ENCODE measurements at regions not wholly inside any gene's neighbourhood (a gene's known extent, or its start where the extent isn't known, plus 50 kb on each side); places are given as distances from the start of the nearest gene placed in this dataset.

DNA sequence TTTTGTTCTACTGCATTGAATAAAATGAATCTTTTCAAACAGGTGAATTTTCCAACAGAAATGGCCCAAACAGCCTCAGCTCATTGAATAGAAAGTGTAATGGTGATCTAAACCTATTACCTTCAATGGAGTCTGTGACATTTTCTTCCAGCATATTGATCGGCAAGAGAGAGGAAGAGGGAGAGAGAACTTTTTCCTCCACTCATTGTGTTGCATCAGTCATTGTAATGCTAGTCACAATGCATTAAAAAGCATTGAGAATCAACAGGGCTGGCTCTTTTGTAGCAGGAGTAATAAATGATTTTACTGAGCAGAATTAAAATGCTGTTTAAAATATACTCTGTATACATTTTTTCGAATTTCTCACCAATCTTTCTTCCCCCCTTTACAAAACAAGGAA is 1794.5 kb upstream of the CELF4 start:
- Histone ChIP-seq H3K27ac (ENCODE audit: low read depth, low read length) (no peak overlapping the region), H3F3A (ENCODE audit: insufficient read depth) (no peaks in the 10 kb centered on the region), H3K9me3 (ENCODE audit: insufficient read depth, low read length) (peaks cover 7% of the 10 kb centered on the region; the same call in 1 of the 2 replicates), H3K9me2 (replicated peaks; ENCODE audit: insufficient read depth, low read length) (no peaks in the 10 kb centered on the region), H3K4me2 (ENCODE audit: low read depth, low read length, poor library complexity, severe bottlenecking) (no peak overlapping the region), H2AFZ (ENCODE audit: low read depth, low read length, severe bottlenecking) (no peak overlapping the region), H3K79me2 (ENCODE audit: insufficient read depth, low read length) (no peaks in the 10 kb centered on the region), H4K20me1 (ENCODE audit: low read depth, low read length) (no peaks in the 10 kb centered on the region), H3K36me3 (ENCODE audit: low read length) (no peaks in the 10 kb centered on the region), H3K27me3 (ENCODE audit: low read length) (no peaks in the 10 kb centered on the region), H3K9ac (ENCODE audit: low read length) (no peak overlapping the region), H3K4me3 (ENCODE audit: insufficient read depth, low read length, poor library complexity, severe bottlenecking) (no peak overlapping the region)
- TF ChIP-seq, protein P1, sequence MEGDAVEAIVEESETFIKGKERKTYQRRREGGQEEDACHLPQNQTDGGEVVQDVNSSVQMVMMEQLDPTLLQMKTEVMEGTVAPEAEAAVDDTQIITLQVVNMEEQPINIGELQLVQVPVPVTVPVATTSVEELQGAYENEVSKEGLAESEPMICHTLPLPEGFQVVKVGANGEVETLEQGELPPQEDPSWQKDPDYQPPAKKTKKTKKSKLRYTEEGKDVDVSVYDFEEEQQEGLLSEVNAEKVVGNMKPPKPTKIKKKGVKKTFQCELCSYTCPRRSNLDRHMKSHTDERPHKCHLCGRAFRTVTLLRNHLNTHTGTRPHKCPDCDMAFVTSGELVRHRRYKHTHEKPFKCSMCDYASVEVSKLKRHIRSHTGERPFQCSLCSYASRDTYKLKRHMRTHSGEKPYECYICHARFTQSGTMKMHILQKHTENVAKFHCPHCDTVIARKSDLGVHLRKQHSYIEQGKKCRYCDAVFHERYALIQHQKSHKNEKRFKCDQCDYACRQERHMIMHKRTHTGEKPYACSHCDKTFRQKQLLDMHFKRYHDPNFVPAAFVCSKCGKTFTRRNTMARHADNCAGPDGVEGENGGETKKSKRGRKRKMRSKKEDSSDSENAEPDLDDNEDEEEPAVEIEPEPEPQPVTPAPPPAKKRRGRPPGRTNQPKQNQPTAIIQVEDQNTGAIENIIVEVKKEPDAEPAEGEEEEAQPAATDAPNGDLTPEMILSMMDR (IDR thresholded peaks at IDR 0.05; ENCODE audit: insufficient read depth, low read length, poor library complexity, severe bottlenecking) = no peak
- TF ChIP-seq EZH2phosphoT487 (conservative IDR thresholded peaks at IDR 0.05; ENCODE audit: low read length) = no peak

- no peak overlapping the region for H3K4me3 ChIP-seq (ENCODE audit: insufficient read depth, low read length, poor library complexity, severe bottlenecking)
- no peak overlapping the region for H2AFZ ChIP-seq (ENCODE audit: low read depth, low read length, severe bottlenecking)
- H3K9me2 ChIP-seq (replicated peaks; ENCODE audit: insufficient read depth, low read length) = no peaks in the 10 kb centered on the region
- TF ChIP-seq, protein P1 (IDR thresholded peaks at IDR 0.05; ENCODE audit: insufficient read depth, low read length, poor library complexity, severe bottlenecking) = no peak
- TF ChIP-seq EZH2phosphoT487 (conservative IDR thresholded peaks at IDR 0.05; ENCODE audit: low read length) = no peak
- no peaks in the 10 kb centered on the region for H3F3A ChIP-seq (ENCODE audit: insufficient read depth)
- H3K27ac ChIP-seq (ENCODE audit: low read depth, low read length) = no peak overlapping the region
- no peaks in the 10 kb centered on the region for H3K27me3 ChIP-seq (ENCODE audit: low read length)
- H3K4me2 ChIP-seq (ENCODE audit: low read depth, low read length, poor library complexity, severe bottlenecking) = no peak overlapping the region
- H3K9ac ChIP-seq (ENCODE audit: low read length) = no peak overlapping the region
- peaks cover 7% of the 10 kb centered on the region; the same call in 1 of the 2 replicates for H3K9me3 ChIP-seq (ENCODE audit: insufficient read depth, low read length)
- H3K79me2 ChIP-seq (ENCODE audit: insufficient read depth, low read length) = no peaks in the 10 kb centered on the region
- no peaks in the 10 kb centered on the region for H3K36me3 ChIP-seq (ENCODE audit: low read length)
- no peaks in the 10 kb centered on the region for H4K20me1 ChIP-seq (ENCODE audit: low read depth, low read length)
These were observed 1794.0 kb upstream of the CELF4 start for GRCh38 chr18:39359636-39360035.

DNA sequence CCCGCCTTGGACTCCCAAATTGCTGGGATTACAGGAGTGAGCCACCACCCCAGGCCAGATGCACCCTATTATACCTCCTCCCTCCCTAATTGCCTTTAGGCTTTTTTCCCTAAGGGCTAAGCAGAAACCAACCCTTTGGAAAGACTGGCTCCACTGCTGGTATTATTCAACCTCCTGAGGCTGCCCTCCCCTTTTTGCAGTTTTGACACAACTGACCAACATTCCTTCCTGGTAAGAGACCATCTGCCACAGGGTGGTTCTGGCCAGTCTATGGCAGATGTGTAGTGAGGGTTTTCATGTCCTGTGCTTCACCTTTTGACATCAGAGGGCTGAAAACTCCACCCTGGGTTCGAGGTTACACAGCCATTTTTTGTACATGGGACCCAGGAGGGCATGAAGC is 1785.3 kb upstream of the CELF4 start:
- no peaks in the 10 kb centered on the region for H3K79me2 ChIP-seq (ENCODE audit: insufficient read depth, low read length)
- no peaks in the 10 kb centered on the region for H3K27me3 ChIP-seq (ENCODE audit: low read length)
- H3K4me2 ChIP-seq (ENCODE audit: low read depth, low read length, poor library complexity, severe bottlenecking) = no peak overlapping the region
- H4K20me1 ChIP-seq (ENCODE audit: low read depth, low read length) = no peaks in the 10 kb centered on the region
- no peaks in the 10 kb centered on the region for H3K9me2 ChIP-seq (replicated peaks; ENCODE audit: insufficient read depth, low read length)
- no peak overlapping the region for H3K9ac ChIP-seq (ENCODE audit: low read length)
- H2AFZ ChIP-seq (ENCODE audit: low read depth, low read length, severe bottlenecking) = no peak overlapping the region
- H3K27ac ChIP-seq (ENCODE audit: low read depth, low read length) = no peak overlapping the region
- no peak overlapping the region for H3K4me3 ChIP-seq (ENCODE audit: insufficient read depth, low read length, poor library complexity, severe bottlenecking)
- no peak for TF ChIP-seq EZH2phosphoT487 (conservative IDR thresholded peaks at IDR 0.05; ENCODE audit: low read length)
- TF ChIP-seq, protein P1 (IDR thresholded peaks at IDR 0.05; ENCODE audit: insufficient read depth, low read length, poor library complexity, severe bottlenecking) = no peak
- H3K9me3 ChIP-seq (ENCODE audit: insufficient read depth, low read length) = no peaks in the 10 kb centered on the region
- H3F3A ChIP-seq (ENCODE audit: insufficient read depth) = no peaks in the 10 kb centered on the region
- no peaks in the 10 kb centered on the region for H3K36me3 ChIP-seq (ENCODE audit: low read length)

Measured in SU-DHL-6 (cell line).